ENCODE measurements at regions not wholly inside any gene's neighbourhood (a gene's known extent, or its start where the extent isn't known, plus 50 kb on each side); places are given as distances from the start of the nearest gene placed in this dataset.

DNA sequence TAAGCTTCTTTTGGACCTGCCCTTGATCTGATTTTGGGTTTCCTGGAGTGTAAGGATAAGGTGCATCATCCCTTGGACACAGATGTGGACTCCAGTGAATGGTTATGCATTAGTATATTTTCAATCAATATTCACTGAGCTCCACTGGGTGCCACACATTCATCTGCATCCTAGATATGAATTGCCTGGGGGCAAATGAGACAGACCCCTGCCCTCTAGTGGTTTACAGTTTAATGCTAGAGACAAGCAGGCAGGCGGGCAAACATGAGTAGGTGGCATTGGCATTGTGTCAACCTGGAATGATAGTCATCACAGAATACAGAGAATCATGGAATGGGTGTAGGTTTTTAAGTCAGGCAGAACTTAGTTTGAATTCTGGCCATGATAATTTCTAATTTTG lies 252.5 kb upstream of the SOX14 start:
- TF ChIP-seq, protein P1, sequence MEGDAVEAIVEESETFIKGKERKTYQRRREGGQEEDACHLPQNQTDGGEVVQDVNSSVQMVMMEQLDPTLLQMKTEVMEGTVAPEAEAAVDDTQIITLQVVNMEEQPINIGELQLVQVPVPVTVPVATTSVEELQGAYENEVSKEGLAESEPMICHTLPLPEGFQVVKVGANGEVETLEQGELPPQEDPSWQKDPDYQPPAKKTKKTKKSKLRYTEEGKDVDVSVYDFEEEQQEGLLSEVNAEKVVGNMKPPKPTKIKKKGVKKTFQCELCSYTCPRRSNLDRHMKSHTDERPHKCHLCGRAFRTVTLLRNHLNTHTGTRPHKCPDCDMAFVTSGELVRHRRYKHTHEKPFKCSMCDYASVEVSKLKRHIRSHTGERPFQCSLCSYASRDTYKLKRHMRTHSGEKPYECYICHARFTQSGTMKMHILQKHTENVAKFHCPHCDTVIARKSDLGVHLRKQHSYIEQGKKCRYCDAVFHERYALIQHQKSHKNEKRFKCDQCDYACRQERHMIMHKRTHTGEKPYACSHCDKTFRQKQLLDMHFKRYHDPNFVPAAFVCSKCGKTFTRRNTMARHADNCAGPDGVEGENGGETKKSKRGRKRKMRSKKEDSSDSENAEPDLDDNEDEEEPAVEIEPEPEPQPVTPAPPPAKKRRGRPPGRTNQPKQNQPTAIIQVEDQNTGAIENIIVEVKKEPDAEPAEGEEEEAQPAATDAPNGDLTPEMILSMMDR (IDR thresholded peaks at IDR 0.05): no peak
- H3K9me3 Mint-ChIP-seq (ENCODE audit: unreplicated experiment): peaks cover 4% of the 10 kb centered on the region
- H3K4me1 Mint-ChIP-seq (ENCODE audit: unreplicated experiment): no peaks in the 10 kb centered on the region
- H3K36me3 Mint-ChIP-seq (ENCODE audit: unreplicated experiment): no peaks in the 10 kb centered on the region
- H3K4me3 Mint-ChIP-seq (ENCODE audit: unreplicated experiment): no peak overlapping the region
- no peak overlapping the region for H3K27ac Mint-ChIP-seq (ENCODE audit: unreplicated experiment)
- no peaks in the 10 kb centered on the region for H3K27me3 Mint-ChIP-seq (ENCODE audit: unreplicated experiment)
- no peak for DNase-seq (ENCODE audit: extremely low spot score, unreplicated experiment)

DNA sequence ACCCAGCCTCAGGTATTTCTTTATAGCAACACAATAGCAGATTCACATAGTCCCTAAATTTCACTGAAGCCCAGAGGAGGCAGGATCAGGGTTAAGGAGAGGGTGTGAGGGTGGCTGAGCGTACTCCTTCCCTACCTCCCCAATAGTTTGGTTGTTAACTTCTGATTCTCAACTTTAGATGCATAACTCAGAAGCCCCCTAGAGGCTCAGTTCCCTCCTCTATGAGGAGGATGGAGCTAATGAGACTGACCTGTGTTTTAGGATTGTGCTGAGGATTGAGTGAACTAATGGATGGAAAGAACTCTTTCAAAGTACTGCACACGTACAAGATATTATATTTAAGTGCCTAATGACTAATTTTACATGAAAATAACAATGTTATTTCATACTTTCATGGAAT lies 249.3 kb upstream of the SOX14 start:
- no peak overlapping the region for H3K27ac Mint-ChIP-seq (ENCODE audit: unreplicated experiment)
- H3K9me3 Mint-ChIP-seq (ENCODE audit: unreplicated experiment): peaks cover 4% of the 10 kb centered on the region
- H3K27me3 Mint-ChIP-seq (ENCODE audit: unreplicated experiment): no peaks in the 10 kb centered on the region
- no peak for DNase-seq (ENCODE audit: extremely low spot score, unreplicated experiment)
- H3K36me3 Mint-ChIP-seq (ENCODE audit: unreplicated experiment): no peaks in the 10 kb centered on the region
- TF ChIP-seq, protein P1 (IDR thresholded peaks at IDR 0.05): no peak
- no peaks in the 10 kb centered on the region for H3K4me1 Mint-ChIP-seq (ENCODE audit: unreplicated experiment)
- no peak overlapping the region for H3K4me3 Mint-ChIP-seq (ENCODE audit: unreplicated experiment)

DNA sequence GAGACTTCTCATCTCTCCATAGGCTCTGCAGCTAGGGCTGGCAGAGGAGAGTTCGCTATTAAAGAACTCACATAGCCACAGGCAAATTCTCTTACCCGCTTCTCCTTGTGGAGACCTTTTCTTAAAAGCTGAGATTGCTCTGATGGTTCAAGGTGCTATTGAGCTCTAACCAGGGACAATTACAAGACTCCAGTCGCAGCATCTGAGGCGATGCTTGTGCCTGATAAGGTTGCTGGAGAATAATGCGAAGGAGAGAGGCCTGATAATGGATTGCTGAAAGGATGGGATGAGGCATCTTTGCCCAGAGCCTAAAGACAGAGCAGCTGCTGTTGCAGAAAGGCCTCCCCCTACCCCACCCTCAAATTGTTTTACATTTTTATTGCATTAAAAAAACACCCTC lies 244.5 kb upstream of the SOX14 start:
- no peaks in the 10 kb centered on the region for H3K4me1 Mint-ChIP-seq (ENCODE audit: unreplicated experiment)
- H3K27ac Mint-ChIP-seq (ENCODE audit: unreplicated experiment): no peak overlapping the region
- TF ChIP-seq, protein P1 (IDR thresholded peaks at IDR 0.05): no peak
- DNase-seq (ENCODE audit: extremely low spot score, unreplicated experiment): no peak
- H3K4me3 Mint-ChIP-seq (ENCODE audit: unreplicated experiment): no peak overlapping the region
- H3K36me3 Mint-ChIP-seq (ENCODE audit: unreplicated experiment): no peaks in the 10 kb centered on the region
- H3K9me3 Mint-ChIP-seq (ENCODE audit: unreplicated experiment): no peaks in the 10 kb centered on the region
- no peaks in the 10 kb centered on the region for H3K27me3 Mint-ChIP-seq (ENCODE audit: unreplicated experiment)

DNA sequence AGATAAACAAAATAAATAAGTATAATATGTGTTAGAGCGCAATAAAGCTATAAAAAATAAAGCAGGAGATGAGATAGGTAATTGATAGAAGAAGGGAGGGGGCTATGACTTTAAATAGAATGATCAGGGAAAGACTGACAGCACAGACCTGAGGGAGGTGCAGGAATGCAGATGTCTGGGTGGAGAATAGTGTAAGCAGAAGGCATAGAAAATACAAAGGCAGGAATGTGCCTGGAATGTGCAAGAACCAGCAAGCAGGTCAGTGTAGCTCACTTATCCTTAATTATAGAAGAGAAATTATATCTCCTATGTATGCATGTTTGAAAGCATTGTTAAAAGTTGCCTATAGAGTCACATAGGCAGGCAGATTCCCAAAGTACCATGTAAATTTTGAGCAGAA lies 239.4 kb upstream of the SOX14 start:
- no peak overlapping the region for H3K4me3 Mint-ChIP-seq (ENCODE audit: unreplicated experiment)
- TF ChIP-seq, protein P1 (IDR thresholded peaks at IDR 0.05): no peak
- no peaks in the 10 kb centered on the region for H3K4me1 Mint-ChIP-seq (ENCODE audit: unreplicated experiment)
- H3K36me3 Mint-ChIP-seq (ENCODE audit: unreplicated experiment): no peaks in the 10 kb centered on the region
- no peaks in the 10 kb centered on the region for H3K9me3 Mint-ChIP-seq (ENCODE audit: unreplicated experiment)
- H3K27me3 Mint-ChIP-seq (ENCODE audit: unreplicated experiment): no peaks in the 10 kb centered on the region
- H3K27ac Mint-ChIP-seq (ENCODE audit: unreplicated experiment): no peak overlapping the region
- no peak for DNase-seq (ENCODE audit: extremely low spot score, unreplicated experiment)

DNA sequence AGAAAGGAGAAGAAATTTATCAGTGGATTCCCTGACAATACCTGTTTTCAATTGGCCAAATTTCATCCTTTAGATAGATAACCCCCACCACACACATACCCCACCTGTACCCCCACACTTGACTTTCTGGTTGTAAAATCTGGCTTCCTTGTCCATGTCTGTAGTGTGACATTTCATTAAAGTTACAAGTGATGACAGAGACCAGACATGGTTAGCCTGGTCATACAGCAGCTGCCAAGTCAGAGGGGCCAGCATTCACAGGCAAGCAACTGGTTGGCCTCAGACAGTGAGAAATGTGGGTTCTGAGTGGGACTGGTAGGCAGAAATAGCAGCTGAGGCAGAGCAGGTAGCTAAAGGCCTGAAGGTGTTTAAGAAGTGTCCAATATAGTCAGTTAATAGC lies 238.6 kb upstream of the SOX14 start:
- H3K36me3 Mint-ChIP-seq (ENCODE audit: unreplicated experiment): no peaks in the 10 kb centered on the region
- TF ChIP-seq, protein P1 (IDR thresholded peaks at IDR 0.05): no peak
- no peak overlapping the region for H3K4me3 Mint-ChIP-seq (ENCODE audit: unreplicated experiment)
- no peaks in the 10 kb centered on the region for H3K9me3 Mint-ChIP-seq (ENCODE audit: unreplicated experiment)
- no peak overlapping the region for H3K27ac Mint-ChIP-seq (ENCODE audit: unreplicated experiment)
- H3K27me3 Mint-ChIP-seq (ENCODE audit: unreplicated experiment): no peaks in the 10 kb centered on the region
- DNase-seq (ENCODE audit: extremely low spot score, unreplicated experiment): no peak
- H3K4me1 Mint-ChIP-seq (ENCODE audit: unreplicated experiment): no peaks in the 10 kb centered on the region
